ENCODE measurements at regions not wholly inside any gene's neighbourhood (a gene's known extent, or its start where the extent isn't known, plus 50 kb on each side); places are given as distances from the start of the nearest gene placed in this dataset.

GRCh38 chr18:73920033-73920432, 227.6 kb downstream of the FBXO15 start:
- TF ChIP-seq ZFX (IDR thresholded peaks at IDR 0.05) (no peak), CTCF (conservative IDR thresholded peaks at IDR 0.05) (no peak)
- no peak overlapping the region for H3K27ac ChIP-seq

- TF ChIP-seq CTCF (conservative IDR thresholded peaks at IDR 0.05) (no peak), ZFX (IDR thresholded peaks at IDR 0.05) (no peak)
- no peak overlapping the region for H3K27ac ChIP-seq
Observed at GRCh38 chr18:73918816-73919215, 228.8 kb downstream of the FBXO15 start.

- no peak overlapping the region for H3K27ac ChIP-seq
- TF ChIP-seq ZFX (IDR thresholded peaks at IDR 0.05) (no peak), CTCF (conservative IDR thresholded peaks at IDR 0.05) (no peak)
Observed at GRCh38 chr18:73917046-73917445, 230.6 kb downstream of the FBXO15 start.

- no peak overlapping the region for H3K27ac ChIP-seq
- TF ChIP-seq ZFX (IDR thresholded peaks at IDR 0.05) = no peak
- TF ChIP-seq CTCF (conservative IDR thresholded peaks at IDR 0.05) = no peak
Observed at GRCh38 chr18:73913505-73913904, 234.1 kb downstream of the FBXO15 start.

GRCh38 chr18:73908323-73908722, 239.3 kb downstream of the FBXO15 start:
- H3K27ac ChIP-seq = no peak overlapping the region
- TF ChIP-seq CTCF (conservative IDR thresholded peaks at IDR 0.05) (no peak), ZFX (IDR thresholded peaks at IDR 0.05) (no peak)

GRCh38 chr18:73901566-73901965, 246.1 kb downstream of the FBXO15 start:
- TF ChIP-seq CTCF (conservative IDR thresholded peaks at IDR 0.05) (no peak), ZFX (IDR thresholded peaks at IDR 0.05) (no peak)

GRCh38 chr18:73901151-73901550, 246.5 kb downstream of the FBXO15 start:
- TF ChIP-seq ZFX (IDR thresholded peaks at IDR 0.05) = no peak

More at GRCh38 chr18:73901566-73901965, 246.1 kb downstream of the FBXO15 start:
- H3K27ac ChIP-seq = no peak overlapping the region

GRCh38 chr18:73900106-73900835, 247.4 kb downstream of the FBXO15 start:
- no peak for TF ChIP-seq ZFX (IDR thresholded peaks at IDR 0.05)
- TF ChIP-seq CTCF (conservative IDR thresholded peaks at IDR 0.05) = no peak
- H3K27ac ChIP-seq = no peak overlapping the region

More at GRCh38 chr18:73901151-73901550, 246.5 kb downstream of the FBXO15 start:
- no peak overlapping the region for H3K27ac ChIP-seq

Measured in C4-2B (cell line).